ENCODE measurements at regions not wholly inside any gene's neighbourhood (a gene's known extent, or its start where the extent isn't known, plus 50 kb on each side); places are given as distances from the start of the nearest gene placed in this dataset.

- no peak for TF ChIP-seq EZH2phosphoT487 (IDR thresholded peaks at IDR 0.05; ENCODE audit: borderline replicate concordance, low read length)
- TF ChIP-seq CTCF (IDR thresholded peaks at IDR 0.05; ENCODE audit: low read depth, low read length, poor library complexity, severe bottlenecking) = no peak
- Histone ChIP-seq H3K9me3 (ENCODE audit: control insufficient read depth, insufficient read depth, low read length) (peaks cover 4% of the 10 kb centered on the region; the same call in 1 of the 2 replicates), H3K27ac (ENCODE audit: low read depth, low read length) (no peak overlapping the region), H4K20me1 (ENCODE audit: control insufficient read depth, insufficient read depth, low read depth, low read length) (no peaks in the 10 kb centered on the region), H3K36me3 (ENCODE audit: control insufficient read depth, low read length) (no peaks in the 10 kb centered on the region), H3K27me3 (ENCODE audit: control insufficient read depth, low read length) (peaks cover 7% of the 10 kb centered on the region), H3K79me2 (ENCODE audit: control insufficient read depth, low read length) (no peaks in the 10 kb centered on the region), H3K9me2 (replicated peaks; ENCODE audit: control insufficient read depth, low read length) (no peaks in the 10 kb centered on the region), H3K4me1 (ENCODE audit: control insufficient read depth, low read length) (no peaks in the 10 kb centered on the region), H3F3A (ENCODE audit: control insufficient read depth, insufficient read depth) (no peaks in the 10 kb centered on the region), H3K4me3 (ENCODE audit: low read length) (no peak overlapping the region), H3K4me2 (ENCODE audit: low read length) (no peak overlapping the region)
These were observed 362.6 kb downstream of the EPM2A start for GRCh38 chr6:145372671-145373151.

GRCh38 chr6:145373826-145374225, 361.5 kb downstream of the EPM2A start:
- Histone ChIP-seq H3K9me3 (ENCODE audit: control insufficient read depth, insufficient read depth, low read length) (peaks cover 4% of the 10 kb centered on the region; the same call in 1 of the 2 replicates), H3K27ac (ENCODE audit: low read depth, low read length) (no peak overlapping the region), H3K4me3 (ENCODE audit: low read length) (no peak overlapping the region), H3K79me2 (ENCODE audit: control insufficient read depth, low read length) (no peaks in the 10 kb centered on the region), H4K20me1 (ENCODE audit: control insufficient read depth, insufficient read depth, low read depth, low read length) (no peaks in the 10 kb centered on the region), H3K36me3 (ENCODE audit: control insufficient read depth, low read length) (no peaks in the 10 kb centered on the region), H3K4me1 (ENCODE audit: control insufficient read depth, low read length) (no peaks in the 10 kb centered on the region), H3F3A (ENCODE audit: control insufficient read depth, insufficient read depth) (no peaks in the 10 kb centered on the region), H3K27me3 (ENCODE audit: control insufficient read depth, low read length) (peaks cover 7% of the 10 kb centered on the region), H3K4me2 (ENCODE audit: low read length) (no peak overlapping the region), H3K9me2 (replicated peaks; ENCODE audit: control insufficient read depth, low read length) (no peaks in the 10 kb centered on the region)
- no peak for TF ChIP-seq CTCF (IDR thresholded peaks at IDR 0.05; ENCODE audit: low read depth, low read length, poor library complexity, severe bottlenecking)
- TF ChIP-seq EZH2phosphoT487 (IDR thresholded peaks at IDR 0.05; ENCODE audit: borderline replicate concordance, low read length) = no peak

- Histone ChIP-seq H3K4me2 (ENCODE audit: low read length) (no peak overlapping the region), H3K79me2 (ENCODE audit: control insufficient read depth, low read length) (no peaks in the 10 kb centered on the region), H3K9me3 (ENCODE audit: control insufficient read depth, insufficient read depth, low read length) (peaks cover 4% of the 10 kb centered on the region; the same call in 1 of the 2 replicates), H3K27ac (ENCODE audit: low read depth, low read length) (no peak overlapping the region), H3F3A (ENCODE audit: control insufficient read depth, insufficient read depth) (no peaks in the 10 kb centered on the region), H3K27me3 (ENCODE audit: control insufficient read depth, low read length) (peaks cover 7% of the 10 kb centered on the region), H3K4me1 (ENCODE audit: control insufficient read depth, low read length) (no peaks in the 10 kb centered on the region), H3K9me2 (replicated peaks; ENCODE audit: control insufficient read depth, low read length) (no peaks in the 10 kb centered on the region), H3K36me3 (ENCODE audit: control insufficient read depth, low read length) (no peaks in the 10 kb centered on the region), H3K4me3 (ENCODE audit: low read length) (no peak overlapping the region), H4K20me1 (ENCODE audit: control insufficient read depth, insufficient read depth, low read depth, low read length) (no peaks in the 10 kb centered on the region)
- TF ChIP-seq CTCF (IDR thresholded peaks at IDR 0.05; ENCODE audit: low read depth, low read length, poor library complexity, severe bottlenecking) = no peak
- TF ChIP-seq EZH2phosphoT487 (IDR thresholded peaks at IDR 0.05; ENCODE audit: borderline replicate concordance, low read length) = no peak
These were observed 360.8 kb downstream of the EPM2A start for GRCh38 chr6:145374570-145374969.
